ENCODE measurements at regions not wholly inside any gene's neighbourhood (a gene's known extent, or its start where the extent isn't known, plus 50 kb on each side); places are given as distances from the start of the nearest gene placed in this dataset.

DNA sequence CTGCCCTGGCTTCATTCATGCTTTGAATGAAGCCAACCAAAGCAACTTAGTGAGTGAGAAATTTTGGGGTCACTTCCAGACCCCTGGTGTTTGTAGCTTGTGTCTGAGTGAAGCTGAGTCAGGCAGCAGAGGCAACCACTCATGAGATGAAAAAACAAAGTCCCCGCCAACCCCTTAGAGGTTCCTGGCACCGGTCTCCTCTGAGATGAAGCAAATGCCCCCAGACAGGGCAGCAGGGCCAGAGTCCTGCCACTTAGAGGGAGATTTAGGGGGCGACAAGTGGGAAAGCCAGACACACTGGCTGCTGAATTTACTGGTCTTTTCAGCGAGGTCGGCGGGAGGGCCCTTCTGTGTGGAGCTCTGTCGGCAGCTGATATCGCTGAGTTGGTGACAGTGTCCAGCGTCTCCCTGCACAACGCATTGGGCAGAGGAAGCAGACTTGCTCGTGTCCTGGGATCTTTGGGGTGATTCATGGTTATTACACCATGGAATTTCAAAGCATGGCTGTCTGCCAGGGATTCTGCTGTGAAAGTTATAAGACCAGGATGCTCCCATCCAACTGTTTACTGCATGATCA lies 482.6 kb downstream of the MIAT start:
- no peak overlapping the region for H2BK120ac ChIP-seq (replicated peaks; ENCODE audit: low read depth, low read length)
- no peaks in the 10 kb centered on the region for H3K4me1 ChIP-seq (replicated peaks in 1 of 4; ENCODE audit: control insufficient read depth in 3 of 4, insufficient read depth in 4 of 4, low read length in 3 of 4)
- no peaks in the 10 kb centered on the region for H3K79me2 ChIP-seq (ENCODE audit: control insufficient read depth in 1 of 2, insufficient read depth in 2 of 2, low read length in 2 of 2)
- no peaks in the 10 kb centered on the region for H3K23me2 ChIP-seq (ENCODE audit: low read depth, low read length)
- H3K79me1 ChIP-seq (ENCODE audit: low read depth, low read length): no peaks in the 10 kb centered on the region
- H3K4ac ChIP-seq (replicated peaks; ENCODE audit: insufficient read length, low read depth, low read length): no peak overlapping the region
- ChIA-PET CTCF (ENCODE audit: partially characterized antibody) (interaction anchor here (0.9 kb wide), 1 partner anchor 9 kb away, joined by 3 read pairs; no protein-coding TSS in a partner anchor), POLR2A (ENCODE audit: partially characterized antibody) (no interaction called here)
- no peak overlapping the region for H2BK20ac ChIP-seq (ENCODE audit: low read length)
- DNase-seq (ENCODE audit: low read depth in 1 of 2, low spot score in 2 of 2): no peak
- no peak overlapping the region for H3K18ac ChIP-seq (ENCODE audit: extremely low read depth, low read length)
- no peak overlapping the region for H3K23ac ChIP-seq (ENCODE audit: insufficient read length)
- no peak overlapping the region for H3K27ac ChIP-seq (ENCODE audit: low read depth, low read length)
- H2BK15ac ChIP-seq (ENCODE audit: low read length): no peak overlapping the region
- no peak overlapping the region for H2AFZ ChIP-seq (ENCODE audit: low read length)
- H2BK12ac ChIP-seq (ENCODE audit: low read depth, low read length): no peak overlapping the region
- H3K36me3 ChIP-seq (ENCODE audit: control insufficient read depth in 2 of 4, insufficient read depth in 4 of 4, low read length in 3 of 4): no peaks in the 10 kb centered on the region
- H3K4me3 ChIP-seq (ENCODE audit: extremely low read depth in 1 of 4, insufficient read depth in 2 of 4, low read depth in 3 of 4, low read length in 4 of 4): no peak overlapping the region
- no peak overlapping the region for H3K14ac ChIP-seq (ENCODE audit: insufficient read length)
- no peak overlapping the region for H3K56ac ChIP-seq (replicated peaks; ENCODE audit: insufficient read length, low read depth, low read length)
- H3K9me3 ChIP-seq (ENCODE audit: insufficient read depth in 2 of 2, low read depth in 1 of 2, low read length in 1 of 2): no peaks in the 10 kb centered on the region
- no peaks in the 10 kb centered on the region for H4K20me1 ChIP-seq (replicated peaks in 1 of 2; ENCODE audit: control insufficient read depth in 1 of 2, insufficient read depth in 2 of 2, low read length in 2 of 2)
- WGBS, 2 experiments (ENCODE audit: extremely low coverage in 1 of 2, insufficient coverage in 1 of 2, insufficient read length in 1 of 2, insufficient replicate concordance in 2 of 2, low coverage in 1 of 2, low lambda C conversion rate in 2 of 2, missing lambda C conversion rate in 1 of 2): 91% methylated on average over 11 of the region's 11 CpGs; no CpG with 5 or more reads in 1 of the 2 experiments
- no peak overlapping the region for H3K4me2 ChIP-seq (ENCODE audit: insufficient read depth in 1 of 2, low read depth in 2 of 2, low read length in 2 of 2)
- H4K91ac ChIP-seq (replicated peaks; ENCODE audit: insufficient read length, low read length): no peak overlapping the region
- no peak overlapping the region for H2BK5ac ChIP-seq (ENCODE audit: low read depth, low read length)
- no peak for FAIRE-seq
- H4K8ac ChIP-seq (ENCODE audit: extremely low read depth, insufficient read depth, low read length): no peak overlapping the region
- H3K27me3 ChIP-seq (replicated peaks in 1 of 4; ENCODE audit: control insufficient read depth in 3 of 4, extremely low read depth in 1 of 4, insufficient read depth in 3 of 4, low read length in 3 of 4): no peaks in the 10 kb centered on the region
- H4K5ac ChIP-seq (ENCODE audit: insufficient read length, low read depth, low read length): no peak overlapping the region
- no peak overlapping the region for H3K9ac ChIP-seq (replicated peaks in 1 of 4; ENCODE audit: extremely low read depth in 1 of 4, low read depth in 3 of 4, low read length in 3 of 4)
- H2AK5ac ChIP-seq (ENCODE audit: low read depth, low read length): no peak overlapping the region
- TF ChIP-seq SIX5 (IDR thresholded peaks at IDR 0.05; ENCODE audit: low read depth, low read length) (no peak), KDM5A (IDR thresholded peaks at IDR 0.05; ENCODE audit: low read length) (no peak), EP300 (IDR thresholded peaks at IDR 0.05; ENCODE audit: borderline replicate concordance in 1 of 2, low read depth in 2 of 2, low read length in 2 of 2) (no peak), ZNF274 (IDR thresholded peaks at IDR 0.05; ENCODE audit: borderline replicate concordance, extremely low read depth, low read length) (no peak), TBP (IDR thresholded peaks at IDR 0.05; ENCODE audit: low read depth, low read length) (no peak)
- TF ChIP-seq, protein P1, sequence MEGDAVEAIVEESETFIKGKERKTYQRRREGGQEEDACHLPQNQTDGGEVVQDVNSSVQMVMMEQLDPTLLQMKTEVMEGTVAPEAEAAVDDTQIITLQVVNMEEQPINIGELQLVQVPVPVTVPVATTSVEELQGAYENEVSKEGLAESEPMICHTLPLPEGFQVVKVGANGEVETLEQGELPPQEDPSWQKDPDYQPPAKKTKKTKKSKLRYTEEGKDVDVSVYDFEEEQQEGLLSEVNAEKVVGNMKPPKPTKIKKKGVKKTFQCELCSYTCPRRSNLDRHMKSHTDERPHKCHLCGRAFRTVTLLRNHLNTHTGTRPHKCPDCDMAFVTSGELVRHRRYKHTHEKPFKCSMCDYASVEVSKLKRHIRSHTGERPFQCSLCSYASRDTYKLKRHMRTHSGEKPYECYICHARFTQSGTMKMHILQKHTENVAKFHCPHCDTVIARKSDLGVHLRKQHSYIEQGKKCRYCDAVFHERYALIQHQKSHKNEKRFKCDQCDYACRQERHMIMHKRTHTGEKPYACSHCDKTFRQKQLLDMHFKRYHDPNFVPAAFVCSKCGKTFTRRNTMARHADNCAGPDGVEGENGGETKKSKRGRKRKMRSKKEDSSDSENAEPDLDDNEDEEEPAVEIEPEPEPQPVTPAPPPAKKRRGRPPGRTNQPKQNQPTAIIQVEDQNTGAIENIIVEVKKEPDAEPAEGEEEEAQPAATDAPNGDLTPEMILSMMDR (IDR thresholded peaks at IDR 0.05; ENCODE audit: control extremely low read depth in 1 of 3, insufficient read depth in 1 of 3, low read depth in 1 of 3, low read length in 3 of 3): no peak
- TF ChIP-seq, protein P2, sequence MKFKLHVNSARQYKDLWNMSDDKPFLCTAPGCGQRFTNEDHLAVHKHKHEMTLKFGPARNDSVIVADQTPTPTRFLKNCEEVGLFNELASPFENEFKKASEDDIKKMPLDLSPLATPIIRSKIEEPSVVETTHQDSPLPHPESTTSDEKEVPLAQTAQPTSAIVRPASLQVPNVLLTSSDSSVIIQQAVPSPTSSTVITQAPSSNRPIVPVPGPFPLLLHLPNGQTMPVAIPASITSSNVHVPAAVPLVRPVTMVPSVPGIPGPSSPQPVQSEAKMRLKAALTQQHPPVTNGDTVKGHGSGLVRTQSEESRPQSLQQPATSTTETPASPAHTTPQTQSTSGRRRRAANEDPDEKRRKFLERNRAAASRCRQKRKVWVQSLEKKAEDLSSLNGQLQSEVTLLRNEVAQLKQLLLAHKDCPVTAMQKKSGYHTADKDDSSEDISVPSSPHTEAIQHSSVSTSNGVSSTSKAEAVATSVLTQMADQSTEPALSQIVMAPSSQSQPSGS (IDR thresholded peaks at IDR 0.05; ENCODE audit: low read length): no peak

All from H1 (cell line).